ENCODE measurements at regions not wholly inside any gene's neighbourhood (a gene's known extent, or its start where the extent isn't known, plus 50 kb on each side); places are given as distances from the start of the nearest gene placed in this dataset.
"Not testable (repeated sequence)": the region's sequence is repeated elsewhere in the genome, so short reads cannot be mapped to it uniquely, and the experiment has no call there.

GRCh38 chr2:238502088-238502810, 75.5 kb downstream of the ASB1 start:
- DNase-seq, result no peak

DNA sequence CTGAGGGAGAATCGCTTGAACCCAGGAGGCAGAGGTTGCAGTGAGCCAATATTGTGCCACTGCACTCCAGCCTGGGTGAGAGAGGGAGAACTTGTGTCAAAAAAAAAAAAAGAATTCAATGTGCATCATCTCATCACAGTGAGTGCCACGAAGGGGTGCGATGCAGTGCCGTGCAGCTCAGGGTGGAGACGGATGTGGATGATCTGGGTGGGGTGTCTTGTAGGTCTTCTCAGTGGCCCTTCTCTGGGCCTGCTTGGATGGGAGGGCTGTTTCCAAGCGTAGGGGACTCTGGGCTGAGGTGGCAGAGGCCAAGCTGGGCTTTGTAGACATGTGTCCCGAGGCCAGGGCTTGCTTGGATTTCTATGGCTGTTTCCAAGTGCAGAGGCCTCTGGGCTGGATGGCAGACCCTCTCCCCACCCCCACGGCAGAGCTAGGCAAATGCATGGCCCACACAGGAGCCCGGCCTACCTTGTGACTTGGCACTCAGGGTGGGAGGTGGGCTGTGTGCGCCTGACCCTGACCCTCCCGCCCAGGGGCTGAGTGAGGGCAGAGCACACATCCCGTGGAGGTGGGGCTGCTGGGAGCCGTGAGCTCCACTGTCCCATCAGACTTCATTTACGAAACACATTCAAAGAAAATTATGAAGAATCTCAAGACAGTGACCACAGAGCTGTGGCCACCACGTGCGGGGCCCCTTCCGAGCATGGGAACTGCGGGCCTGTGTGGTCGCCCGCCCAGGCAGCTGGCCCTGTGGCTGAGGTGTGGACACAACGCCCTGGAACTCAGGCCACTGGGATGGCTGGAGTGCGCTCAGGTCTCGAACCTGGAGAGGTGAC, 76.4 kb downstream of the ASB1 start:
- DNase-seq, result no peak

GRCh38 chr2:238504181-238504931, 77.6 kb downstream of the ASB1 start:
- DNase-seq, result no peak

DNA sequence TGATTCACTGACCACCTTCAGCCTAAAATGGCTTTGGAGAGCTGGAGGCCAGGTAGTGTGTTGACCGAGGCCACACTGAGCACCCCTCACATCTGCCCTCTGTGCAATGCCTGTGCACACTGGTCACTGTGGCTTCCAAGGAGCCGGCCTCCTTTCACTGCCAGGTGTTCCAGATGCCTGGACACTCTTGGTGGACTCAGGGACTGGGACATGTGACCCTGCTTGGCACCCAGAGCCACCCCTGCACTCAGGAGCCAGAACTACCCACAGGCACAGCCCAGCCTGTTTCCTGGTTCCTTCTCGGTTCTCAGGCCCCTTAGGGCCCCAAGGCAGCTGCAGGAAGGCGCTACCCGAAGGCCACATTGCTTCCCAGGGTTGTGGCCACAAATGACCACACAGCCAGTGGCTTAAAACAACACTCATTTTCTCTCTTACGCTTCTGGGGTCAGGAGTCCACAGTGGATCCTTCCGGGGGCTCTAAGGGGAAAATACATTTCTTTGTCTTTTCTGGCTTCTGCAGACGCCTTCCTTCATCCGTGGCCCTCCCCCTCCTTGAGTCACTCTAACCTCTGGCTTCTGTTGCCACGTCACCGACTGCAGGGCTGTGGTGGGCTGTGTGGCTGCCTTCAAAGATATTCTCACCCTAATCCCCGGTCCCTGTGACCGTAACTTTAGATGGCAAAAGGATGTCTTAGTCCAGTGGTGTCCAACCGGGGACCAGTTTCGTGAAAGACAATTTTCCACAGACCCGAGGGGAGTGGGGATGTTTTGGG, 78.6 kb downstream of the ASB1 start:
- DNase-seq, result no peak

DNA sequence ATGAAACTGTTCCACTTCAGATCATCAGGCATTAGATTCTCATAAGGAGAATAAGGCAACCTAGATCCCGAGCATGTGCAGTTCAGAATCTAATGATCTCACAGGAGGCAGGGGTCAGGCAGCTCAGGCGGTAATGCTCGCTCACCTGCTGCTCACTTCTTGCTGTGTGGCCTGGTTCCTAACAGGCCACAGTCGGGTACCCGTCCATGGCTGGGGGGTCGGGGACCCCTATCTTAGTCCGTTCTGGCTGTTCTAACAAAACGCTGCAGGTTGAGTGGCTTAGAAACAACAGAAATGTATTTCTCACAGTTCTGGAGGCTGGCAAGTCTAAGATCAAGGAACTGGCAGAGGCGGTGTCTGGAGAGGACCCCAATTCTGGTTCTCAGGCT, 79.2 kb downstream of the ASB1 start:
- DNase-seq, result no peak

DNA sequence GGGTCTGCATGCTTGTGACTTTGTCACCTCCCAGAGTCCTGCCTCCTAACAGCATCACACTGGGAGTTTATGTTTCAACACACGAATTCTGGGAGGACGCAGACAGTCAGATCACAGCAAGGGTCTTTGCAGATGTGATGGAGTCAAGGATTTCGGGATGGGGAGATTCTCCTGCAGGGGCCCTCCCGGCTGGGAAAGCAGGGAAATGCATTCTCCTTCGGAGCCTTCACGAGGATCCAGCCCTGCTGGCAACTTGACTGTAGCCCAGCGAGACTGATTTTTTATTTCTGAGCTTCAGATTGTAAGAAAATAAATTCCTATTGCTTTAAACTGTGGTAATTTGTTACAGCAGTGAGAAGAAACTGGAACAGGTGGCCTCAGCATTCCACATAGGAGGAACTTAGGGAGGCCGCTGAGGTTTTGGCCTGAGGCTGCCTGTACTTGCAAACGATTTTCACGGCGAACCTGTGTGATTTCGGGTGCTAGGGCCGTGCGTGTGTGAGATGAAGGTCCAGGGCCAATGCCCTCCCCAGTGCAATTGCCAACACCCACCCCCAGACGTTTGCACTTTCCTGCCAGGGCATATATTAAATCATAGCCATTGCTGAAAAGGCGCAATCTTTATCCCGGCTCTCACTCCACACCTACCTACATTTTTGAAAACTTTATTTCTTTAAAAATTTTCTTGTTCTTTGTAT, 79.8 kb downstream of the ASB1 start:
- DNase-seq, result no peak

- DNase-seq, result no peak
These were observed 81.1 kb downstream of the ASB1 start for GRCh38 chr2:238507836-238508235.

DNA sequence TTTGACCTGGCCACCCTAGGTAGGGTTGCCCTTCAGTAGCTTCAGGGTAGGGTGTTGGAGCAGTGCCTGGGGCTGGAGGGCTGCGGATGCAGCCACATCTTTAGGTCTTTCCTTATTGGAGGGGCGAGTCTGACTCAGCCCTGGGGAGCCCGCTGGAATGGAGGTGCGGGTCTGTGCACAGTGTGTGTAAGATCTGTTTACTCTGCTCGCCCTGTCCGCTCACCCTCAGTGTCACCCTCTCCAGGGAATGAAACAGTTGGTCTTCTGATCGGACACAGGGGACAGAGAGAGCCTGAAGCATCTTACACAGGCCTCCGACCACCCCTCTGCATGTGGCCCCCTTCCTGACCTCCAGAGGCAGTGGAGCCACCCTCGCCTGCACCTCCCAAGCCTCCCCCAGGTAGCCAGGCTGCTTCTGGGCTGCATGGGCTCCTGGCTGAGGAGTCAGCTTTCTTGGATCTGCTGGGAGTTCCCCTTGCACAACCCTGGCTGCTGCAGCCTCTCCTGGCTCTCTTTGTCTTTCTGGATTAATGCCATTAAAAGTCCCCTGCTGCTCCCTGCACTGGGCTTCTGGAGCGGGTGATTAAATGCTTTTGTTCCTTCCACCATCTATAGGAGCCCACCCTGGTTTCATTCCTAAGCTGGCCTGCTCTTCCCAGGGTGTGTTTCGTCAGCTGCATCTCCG, 82.6 kb downstream of the ASB1 start:
- no peak for DNase-seq

- DNase-seq, result no peak
These were observed 83.2 kb downstream of the ASB1 start for GRCh38 chr2:238509903-238510302.

- DNase-seq, result no peak
These were observed 84.3 kb downstream of the ASB1 start for GRCh38 chr2:238510911-238511613.

- DNase-seq, result no peak
These were observed 84.9 kb downstream of the ASB1 start for GRCh38 chr2:238511614-238511950.

GRCh38 chr2:238512247-238512867, 85.6 kb downstream of the ASB1 start:
- DNase-seq, result no peak

- no peak for DNase-seq
These were observed 86.6 kb downstream of the ASB1 start for GRCh38 chr2:238513346-238513745.

GRCh38 chr2:238514024-238514423, 87.3 kb downstream of the ASB1 start:
- not testable (repeated sequence) for DNase-seq

DNA sequence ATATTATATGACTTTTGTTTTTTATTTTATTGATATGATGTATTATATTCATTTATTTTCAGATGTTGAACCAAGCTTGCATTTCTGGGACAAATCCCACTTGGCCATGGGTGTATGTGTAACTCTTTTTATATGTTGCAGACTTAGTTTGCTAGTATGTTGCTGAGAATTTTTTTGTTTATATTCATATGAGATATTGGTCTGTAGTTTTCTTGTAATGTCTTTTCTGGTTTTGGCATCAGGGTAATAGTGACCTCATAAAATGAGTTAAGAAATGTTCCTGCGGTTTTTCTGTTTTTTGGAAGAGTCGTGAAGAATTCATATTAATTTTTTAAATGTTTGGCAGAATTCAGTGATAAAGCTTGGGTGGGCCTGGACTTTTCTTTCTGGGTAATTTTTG, 88.7 kb downstream of the ASB1 start:
- no peak for DNase-seq

DNA sequence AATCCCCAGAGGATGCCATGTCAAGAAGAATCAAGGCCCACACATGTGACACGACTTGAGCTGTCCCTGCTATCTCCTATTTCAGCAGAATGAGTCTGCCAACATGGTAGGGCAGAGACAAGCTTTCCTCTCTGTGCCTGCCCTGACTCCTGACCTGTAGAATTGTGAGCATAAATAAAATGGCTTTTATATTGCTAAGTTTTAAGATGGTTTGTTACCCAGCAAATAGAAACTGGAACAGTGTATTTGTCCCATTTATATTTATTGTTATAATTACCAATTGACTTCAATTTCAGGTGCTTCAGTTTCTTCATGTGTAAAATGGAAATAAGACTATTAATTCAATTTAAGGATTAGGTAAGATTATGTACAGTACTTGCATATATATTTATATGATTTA, 90.5 kb downstream of the ASB1 start:
- DNase-seq, result no peak

DNA sequence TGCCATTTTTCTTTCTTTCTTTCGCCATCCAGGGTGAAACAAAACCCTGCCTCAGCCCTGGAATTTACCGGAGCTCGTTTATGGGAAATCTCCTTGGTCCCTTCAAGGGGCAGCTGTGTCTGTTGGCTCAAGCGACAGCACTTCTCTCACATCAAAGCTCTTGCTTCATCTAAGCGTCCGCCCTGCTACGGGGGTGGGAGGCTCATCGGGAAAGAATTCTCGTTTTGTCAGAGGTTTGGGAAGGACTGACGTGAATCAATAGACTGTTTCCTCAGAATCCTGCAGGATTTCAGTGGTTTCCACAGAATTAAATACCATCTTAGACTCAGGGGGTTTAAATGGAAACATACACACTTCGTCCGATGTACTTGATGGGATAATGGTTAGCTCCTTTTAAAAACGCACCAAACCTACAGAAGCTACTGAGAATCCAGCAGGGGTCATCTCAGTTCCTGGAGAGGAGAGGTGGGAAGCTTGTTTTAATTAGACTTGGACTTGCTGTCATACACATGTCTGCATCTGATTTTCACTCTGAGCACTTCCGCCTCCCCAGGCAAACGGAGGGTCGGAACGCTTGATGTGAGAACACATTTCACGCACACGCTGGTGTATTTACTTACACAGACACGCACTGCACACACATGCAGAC, 91.6 kb downstream of the ASB1 start:
- DNase-seq, result no peak

DNA sequence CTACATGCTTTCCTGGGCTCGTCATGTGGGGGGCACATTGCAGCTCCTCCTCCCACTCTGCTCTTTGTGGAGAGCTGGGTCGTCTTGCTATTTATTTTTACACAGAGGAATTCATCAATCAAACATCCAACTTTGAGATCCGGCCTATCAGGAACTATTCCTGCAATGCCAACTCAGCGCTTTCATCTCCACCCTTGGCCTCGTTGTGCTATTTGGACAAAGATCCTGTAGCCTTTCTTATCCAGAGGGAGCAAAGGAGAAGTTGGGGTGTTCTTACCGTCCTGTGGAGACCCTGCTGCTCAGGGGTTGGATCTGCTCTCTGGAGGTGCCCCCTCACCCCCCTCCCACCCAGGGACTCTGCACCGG, 92.1 kb downstream of the ASB1 start:
- DNase-seq, result no peak

- DNase-seq, result no peak
These were observed 93.7 kb downstream of the ASB1 start for GRCh38 chr2:238520359-238520886.

GRCh38 chr2:238521002-238521401, 94.3 kb downstream of the ASB1 start:
- DNase-seq, result no peak

Data from activated CD4-positive, alpha-beta T cell treated with anti-CD3 and anti-CD28 coated beads, Interleukin-2, amount 50 U/mL, for 1 hour (primary cell).